A673 (cell line): ENCODE measurements at regions not wholly inside any gene's neighbourhood (a gene's known extent, or its start where the extent isn't known, plus 50 kb on each side); places are given as distances from the start of the nearest gene placed in this dataset.

Experiments used
- BruUV-seq: library from RNA; stranded (reverse); fragments of 400-500 nt; replicated peaks from 2 replicates; lab custom pipeline; 2021; lab: Mats Ljungman, UMichigan
- CTCF ChIA-PET: fragments of 300-600 bp; sonication (Branson Sonifier 250); formaldehyde crosslinking; loops from one replicate; lab custom pipeline; 2022; ENCODE audit warnings: antibody characterized with exemption; lab: Charles Lee
- POLR2A ChIA-PET: fragments of 300-600 bp; sonication (Branson Sonifier 250); formaldehyde crosslinking; loops from one replicate; lab custom pipeline; 2022; ENCODE audit warnings: antibody characterized with exemption; ENCODE audit not compliant: low non-redundant PET; lab: Charles Lee
- DNase-seq: peaks from one replicate; pipeline ENCODE4 v3.0.0-alpha.2; 2015; ENCODE audit warnings: low spot score
- H3K27ac ChIP-seq: fragments of 200-600 bp; sonication (generic); 2 replicates; pipeline ENCODE4 v1.5.1; 2016; ENCODE audit warnings: mixed run types, low read depth, mild to moderate bottlenecking, mixed read lengths, antibody characterized with exemption, low read length; ENCODE audit not compliant: poor library complexity, severe bottlenecking
- H3K27me3 ChIP-seq: fragments of 200-600 bp; sonication (generic); replicated peaks from 2 replicates; pipeline ENCODE4 v1.6.1; 2017; ENCODE audit warnings: mixed run types, low read depth, mild to moderate bottlenecking, mixed read lengths, antibody characterized with exemption, low read length; ENCODE audit not compliant: insufficient read depth, poor library complexity
- H3K36me3 ChIP-seq: fragments of 200-600 bp; sonication (generic); 2 replicates; pipeline ENCODE4 v1.6.1; 2016; ENCODE audit warnings: mixed run types, mild to moderate bottlenecking, mixed read lengths, antibody characterized with exemption, low read length; ENCODE audit not compliant: insufficient read depth, poor library complexity, severe bottlenecking
- H3K4me1 ChIP-seq: fragments of 200-600 bp; sonication (generic); 2 replicates; pipeline ENCODE4 v1.6.1; 2017; ENCODE audit warnings: mixed run types, mild to moderate bottlenecking, mixed read lengths, antibody characterized with exemption, low read length; ENCODE audit not compliant: insufficient read depth, poor library complexity, severe bottlenecking
- H3K4me3 ChIP-seq: fragments of 200-600 bp; sonication (generic); 2 replicates; pipeline ENCODE4 v1.5.1; 2016; ENCODE audit warnings: low read depth, mixed run types, mild to moderate bottlenecking, mixed read lengths, low read length; ENCODE audit not compliant: poor library complexity, severe bottlenecking
- H3K9me3 ChIP-seq: fragments of 200-600 bp; sonication (generic); 2 replicates; pipeline ENCODE4 v1.6.1; 2016; ENCODE audit warnings: mixed run types, low read depth, mild to moderate bottlenecking, mixed read lengths, antibody characterized with exemption, low read length; ENCODE audit not compliant: poor library complexity, severe bottlenecking
- CTCF ChIP-seq: fragments of 300-800, 200-600 bp; sonication (generic); conservative IDR thresholded peaks from 2 replicates; pipeline ENCODE4 v1.5.1; 2017; ENCODE audit warnings: low read depth, mild to moderate bottlenecking, antibody characterized with exemption, low read length, moderate library complexity, mixed read lengths
- EZH2 ChIP-seq: fragments of 200-600 bp; sonication (generic); IDR thresholded peaks from 2 replicates; pipeline ENCODE4 v1.6.1; 2017; ENCODE audit warnings: borderline replicate concordance, low read depth, mild to moderate bottlenecking, mixed read lengths, antibody characterized with exemption, low read length; ENCODE audit not compliant: poor library complexity, severe bottlenecking
- intact Hi-C: fragments of 100-400 bp; cut with micrococcal nuclease; formaldehyde crosslinking; loops from one replicate; pipeline ENCODE4 v1.10.0; 2022; ENCODE audit not compliant: unreplicated experiment

DNA sequence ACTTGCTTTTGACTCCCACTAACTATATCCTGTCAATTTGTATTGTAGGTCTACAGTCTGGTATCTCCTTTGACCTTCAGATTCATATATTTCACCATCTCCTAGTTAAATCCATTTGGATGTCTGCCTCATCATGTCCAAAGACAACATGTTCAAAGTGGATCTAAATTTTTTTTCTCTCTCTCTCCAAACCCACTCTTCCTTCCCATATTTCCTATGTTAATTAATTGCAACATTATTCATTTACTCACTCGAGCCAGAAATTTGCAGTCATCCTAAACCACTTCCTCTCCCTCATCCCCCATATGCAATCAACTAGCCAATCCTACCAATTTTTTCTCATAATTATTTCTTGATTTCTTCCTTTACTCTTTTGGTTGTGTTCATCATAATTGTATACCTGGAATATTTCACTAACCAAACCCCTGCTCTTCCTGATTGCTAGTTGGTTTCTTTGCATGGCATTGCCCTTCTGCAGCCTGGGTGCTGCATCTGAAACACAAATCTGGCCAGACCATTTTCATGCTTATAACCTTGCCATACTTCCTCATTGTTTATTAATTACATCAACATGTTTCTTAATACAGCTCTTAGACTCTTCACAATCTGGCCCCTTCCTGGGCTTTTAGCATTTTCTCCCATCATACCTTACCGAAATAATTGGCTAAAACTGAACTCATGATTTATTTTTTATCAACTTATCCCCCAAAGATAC lies 442.2 kb downstream of the ADAMTS20 start:
- Histone ChIP-seq H3K27me3 (no peaks in the 10 kb centered on the region), H3K27ac (no peak overlapping the region), H3K4me3 (no peak overlapping the region), H3K36me3 (no peaks in the 10 kb centered on the region), H3K9me3 (no peaks in the 10 kb centered on the region), H3K4me1 (no peaks in the 10 kb centered on the region)
- no TSS peak for BruUV-seq
- intact Hi-C loops = no loop called here
- no peak for TF ChIP-seq EZH2
- TF ChIP-seq CTCF = no peak
- ChIA-PET CTCF (no interaction called here), POLR2A (no interaction called here)
- DNase-seq = no peak

DNA sequence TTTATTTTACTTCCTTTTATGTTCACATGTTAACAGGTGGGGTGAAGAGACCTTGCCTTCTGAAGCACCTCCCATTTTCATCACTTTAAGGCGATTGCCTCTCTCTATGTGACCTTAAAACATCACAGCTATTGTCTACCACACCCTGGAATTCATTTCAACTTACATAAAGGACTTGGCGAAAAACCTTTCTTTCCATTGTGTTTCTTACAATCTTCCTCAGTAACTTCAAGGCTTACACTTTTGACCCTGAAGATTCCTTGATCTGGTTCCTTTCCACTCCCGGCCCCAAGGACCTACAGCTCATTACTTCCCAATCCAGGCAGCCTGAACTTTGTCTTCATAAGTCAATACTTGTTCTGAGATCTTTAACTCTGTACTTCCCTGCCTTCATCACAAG lies 443.3 kb downstream of the ADAMTS20 start:
- Histone ChIP-seq H3K4me1 (no peaks in the 10 kb centered on the region), H3K36me3 (no peaks in the 10 kb centered on the region), H3K4me3 (no peak overlapping the region), H3K27me3 (no peaks in the 10 kb centered on the region), H3K9me3 (no peaks in the 10 kb centered on the region), H3K27ac (no peak overlapping the region)
- intact Hi-C loops = no loop called here
- ChIA-PET CTCF (no interaction called here), POLR2A (no interaction called here)
- BruUV-seq = no TSS peak
- no peak for DNase-seq
- TF ChIP-seq EZH2 (no peak), CTCF (no peak)

GRCh38 chr12:43107026-43107775 lies 444.8 kb downstream of the ADAMTS20 start:
- no peaks in the 10 kb centered on the region for H3K36me3 ChIP-seq
- no peaks in the 10 kb centered on the region for H3K9me3 ChIP-seq
- ChIA-PET POLR2A (no interaction called here), CTCF (no interaction called here)
- no peaks in the 10 kb centered on the region for H3K4me1 ChIP-seq
- TF ChIP-seq CTCF (no peak), EZH2 (no peak)
- H3K27me3 ChIP-seq = no peaks in the 10 kb centered on the region
- no peak overlapping the region for H3K27ac ChIP-seq
- DNase-seq = no peak
- intact Hi-C loops = no loop called here
- BruUV-seq = no TSS peak
- no peak overlapping the region for H3K4me3 ChIP-seq
